K562 (cell line): ENCODE measurements at regions not wholly inside any gene's neighbourhood (a gene's known extent, or its start where the extent isn't known, plus 50 kb on each side); places are given as distances from the start of the nearest gene placed in this dataset.

Experiments used
- ETV1 ChIP-seq: fragments of 450-650 bp; conservative IDR thresholded peaks from 2 replicates; pipeline ENCODE4 v1.6.1; 2016; ENCODE audit warnings: missing genetic modification characterization, control low read depth, low read depth, missing compliant biosample characterization
- KHSRP ChIP-seq: fragments of 450-650 bp; IDR thresholded peaks from 2 replicates; pipeline ENCODE4 v1.6.1; 2017
- MIER1 ChIP-seq: fragments of 450-650 bp; IDR thresholded peaks from 2 replicates; pipeline ENCODE4 v1.6.1; 2016; ENCODE audit warnings: antibody characterized with exemption, mild to moderate bottlenecking, low read depth
- TAF7 ChIP-seq: fragments of 450-650 bp; IDR thresholded peaks from 2 replicates; pipeline ENCODE4 v1.6.1; 2016; ENCODE audit warnings: missing genetic modification characterization, missing compliant biosample characterization
- ZBTB17 ChIP-seq: fragments of 450-650 bp; formaldehyde crosslinking; IDR thresholded peaks from 2 replicates; pipeline ENCODE4 v1.4.0; 2020; ENCODE audit warnings: mild to moderate bottlenecking
- ZNF766 ChIP-seq: fragments of 200-800 bp; sonication (Bioruptor generic); conservative IDR thresholded peaks from 2 replicates; pipeline ENCODE4 v1.6.1; 2016; ENCODE audit warnings: missing genetic modification characterization, missing compliant biosample characterization
- ZNF785 ChIP-seq: fragments of 250-450 bp; sonication (Bioruptor Pico); IDR thresholded peaks from 2 replicates; pipeline ENCODE4 v1.4.0; 2020; ENCODE audit warnings: mild to moderate bottlenecking
- TF ChIP-seq, protein P1 (sequence below): fragments of 450-650 bp; IDR thresholded peaks from 2 replicates; pipeline ENCODE4 v1.6.1; 2016
- TF ChIP-seq, protein P2 (sequence below): fragments of 450-650 bp; IDR thresholded peaks from 2 replicates; pipeline ENCODE4 v1.6.1; 2016; ENCODE audit warnings: borderline replicate concordance
- TF ChIP-seq, protein P3 (sequence below): fragments of 250-450 bp; sonication (Bioruptor Pico); IDR thresholded peaks from 2 replicates; pipeline ENCODE4 v1.5.0; 2021; ENCODE audit warnings: mild to moderate bottlenecking, moderate library complexity
- TF ChIP-seq, protein P4 (sequence below): fragments of 450-650 bp; IDR thresholded peaks from 2 replicates; pipeline ENCODE4 v1.6.1; 2016; ENCODE audit warnings: mild to moderate bottlenecking, moderate library complexity

DNA sequence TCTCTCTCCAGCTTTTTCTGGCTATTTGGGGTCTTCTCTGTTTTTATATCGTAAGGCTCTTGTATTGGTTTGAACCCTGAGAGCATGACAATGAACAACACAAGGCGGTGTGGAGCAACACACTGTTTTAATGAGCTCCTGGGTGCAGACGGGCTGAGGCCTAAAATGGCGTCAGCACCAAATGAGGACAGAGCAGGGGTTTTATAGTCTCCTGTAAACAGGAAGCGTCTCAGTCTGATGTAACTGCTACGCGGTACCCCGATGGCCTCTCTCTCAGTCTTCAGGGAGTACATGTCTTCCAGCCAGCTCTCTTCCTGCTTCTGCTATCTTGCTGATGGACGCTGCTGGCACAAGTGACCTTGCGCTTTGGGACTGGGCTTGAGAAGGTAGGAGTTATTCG is 95.9 kb upstream of the CCDC71L start (continued):
- TF ChIP-seq ZBTB17 (CRISPR knock-in tag) (peak; percentile 69; the same call in 1 of the 2 replicates), KHSRP (no peak), MIER1 (no peak), TAF7 (peak; percentile 67; the same call in 1 of the 2 replicates), ETV1 (tag) (peak; percentile 79), ZNF766 (CRISPR knock-in tag) (peak; percentile 84), ZNF785 (no peak)
- TF ChIP-seq, protein P1, sequence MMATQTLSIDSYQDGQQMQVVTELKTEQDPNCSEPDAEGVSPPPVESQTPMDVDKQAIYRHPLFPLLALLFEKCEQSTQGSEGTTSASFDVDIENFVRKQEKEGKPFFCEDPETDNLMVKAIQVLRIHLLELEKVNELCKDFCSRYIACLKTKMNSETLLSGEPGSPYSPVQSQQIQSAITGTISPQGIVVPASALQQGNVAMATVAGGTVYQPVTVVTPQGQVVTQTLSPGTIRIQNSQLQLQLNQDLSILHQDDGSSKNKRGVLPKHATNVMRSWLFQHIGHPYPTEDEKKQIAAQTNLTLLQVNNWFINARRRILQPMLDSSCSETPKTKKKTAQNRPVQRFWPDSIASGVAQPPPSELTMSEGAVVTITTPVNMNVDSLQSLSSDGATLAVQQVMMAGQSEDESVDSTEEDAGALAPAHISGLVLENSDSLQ = no peak
- TF ChIP-seq, protein P2, sequence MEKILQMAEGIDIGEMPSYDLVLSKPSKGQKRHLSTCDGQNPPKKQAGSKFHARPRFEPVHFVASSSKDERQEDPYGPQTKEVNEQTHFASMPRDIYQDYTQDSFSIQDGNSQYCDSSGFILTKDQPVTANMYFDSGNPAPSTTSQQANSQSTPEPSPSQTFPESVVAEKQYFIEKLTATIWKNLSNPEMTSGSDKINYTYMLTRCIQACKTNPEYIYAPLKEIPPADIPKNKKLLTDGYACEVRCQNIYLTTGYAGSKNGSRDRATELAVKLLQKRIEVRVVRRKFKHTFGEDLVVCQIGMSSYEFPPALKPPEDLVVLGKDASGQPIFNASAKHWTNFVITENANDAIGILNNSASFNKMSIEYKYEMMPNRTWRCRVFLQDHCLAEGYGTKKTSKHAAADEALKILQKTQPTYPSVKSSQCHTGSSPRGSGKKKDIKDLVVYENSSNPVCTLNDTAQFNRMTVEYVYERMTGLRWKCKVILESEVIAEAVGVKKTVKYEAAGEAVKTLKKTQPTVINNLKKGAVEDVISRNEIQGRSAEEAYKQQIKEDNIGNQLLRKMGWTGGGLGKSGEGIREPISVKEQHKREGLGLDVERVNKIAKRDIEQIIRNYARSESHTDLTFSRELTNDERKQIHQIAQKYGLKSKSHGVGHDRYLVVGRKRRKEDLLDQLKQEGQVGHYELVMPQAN = no peak
- TF ChIP-seq, protein P3, sequence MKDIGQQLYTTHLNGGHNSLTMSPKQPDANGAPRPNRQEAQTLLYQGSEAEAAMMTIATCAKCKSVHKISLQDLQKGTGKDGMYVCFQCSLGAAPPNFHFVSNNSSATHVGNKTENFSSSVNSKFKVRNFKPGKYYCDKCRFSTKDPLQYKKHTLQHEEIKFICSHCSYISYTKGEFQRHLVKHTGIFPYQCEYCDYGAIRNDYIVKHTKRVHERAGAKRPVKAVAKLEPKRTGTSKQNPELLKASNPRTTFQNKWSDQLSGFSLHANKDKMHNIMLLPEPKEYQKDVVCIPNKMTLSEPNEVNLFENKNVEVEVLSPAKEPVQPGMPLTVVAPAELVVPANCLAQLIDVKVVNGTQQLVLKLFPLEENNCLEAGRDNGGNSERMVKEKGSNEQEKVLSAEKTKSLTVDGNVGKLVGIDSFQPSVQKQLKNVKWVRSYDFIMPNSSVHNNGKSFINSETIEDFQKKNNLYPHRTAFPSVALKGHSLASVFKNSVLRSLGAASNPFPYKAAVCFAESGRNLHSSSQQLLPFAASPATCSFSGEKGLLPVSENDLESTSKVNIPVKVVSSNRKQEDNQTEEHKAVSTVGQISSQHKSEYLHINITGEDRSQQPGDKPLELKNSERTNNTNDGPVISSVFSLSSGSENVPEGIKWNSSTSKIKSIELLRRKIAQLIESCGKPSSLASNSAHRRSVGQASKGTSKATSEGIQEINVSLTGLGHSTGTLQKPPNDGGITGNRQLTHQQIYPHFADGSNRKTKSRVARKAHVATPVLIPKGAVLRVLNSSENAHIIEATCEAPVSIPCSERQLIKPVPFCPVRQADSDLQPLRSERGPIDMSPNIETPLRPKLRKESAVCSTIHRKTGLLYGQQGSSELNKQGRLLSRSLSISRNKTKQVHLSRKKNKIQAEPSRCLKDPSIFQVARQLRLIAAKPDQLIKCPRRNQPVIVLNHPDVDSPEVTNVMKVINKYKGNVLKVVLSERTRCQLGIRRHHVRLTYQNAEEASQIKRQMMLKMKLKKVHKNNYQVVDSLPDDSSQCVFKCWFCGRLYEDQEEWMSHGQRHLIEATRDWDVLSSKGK (CRISPR knock-in tag) = no peak
- TF ChIP-seq, protein P4, sequence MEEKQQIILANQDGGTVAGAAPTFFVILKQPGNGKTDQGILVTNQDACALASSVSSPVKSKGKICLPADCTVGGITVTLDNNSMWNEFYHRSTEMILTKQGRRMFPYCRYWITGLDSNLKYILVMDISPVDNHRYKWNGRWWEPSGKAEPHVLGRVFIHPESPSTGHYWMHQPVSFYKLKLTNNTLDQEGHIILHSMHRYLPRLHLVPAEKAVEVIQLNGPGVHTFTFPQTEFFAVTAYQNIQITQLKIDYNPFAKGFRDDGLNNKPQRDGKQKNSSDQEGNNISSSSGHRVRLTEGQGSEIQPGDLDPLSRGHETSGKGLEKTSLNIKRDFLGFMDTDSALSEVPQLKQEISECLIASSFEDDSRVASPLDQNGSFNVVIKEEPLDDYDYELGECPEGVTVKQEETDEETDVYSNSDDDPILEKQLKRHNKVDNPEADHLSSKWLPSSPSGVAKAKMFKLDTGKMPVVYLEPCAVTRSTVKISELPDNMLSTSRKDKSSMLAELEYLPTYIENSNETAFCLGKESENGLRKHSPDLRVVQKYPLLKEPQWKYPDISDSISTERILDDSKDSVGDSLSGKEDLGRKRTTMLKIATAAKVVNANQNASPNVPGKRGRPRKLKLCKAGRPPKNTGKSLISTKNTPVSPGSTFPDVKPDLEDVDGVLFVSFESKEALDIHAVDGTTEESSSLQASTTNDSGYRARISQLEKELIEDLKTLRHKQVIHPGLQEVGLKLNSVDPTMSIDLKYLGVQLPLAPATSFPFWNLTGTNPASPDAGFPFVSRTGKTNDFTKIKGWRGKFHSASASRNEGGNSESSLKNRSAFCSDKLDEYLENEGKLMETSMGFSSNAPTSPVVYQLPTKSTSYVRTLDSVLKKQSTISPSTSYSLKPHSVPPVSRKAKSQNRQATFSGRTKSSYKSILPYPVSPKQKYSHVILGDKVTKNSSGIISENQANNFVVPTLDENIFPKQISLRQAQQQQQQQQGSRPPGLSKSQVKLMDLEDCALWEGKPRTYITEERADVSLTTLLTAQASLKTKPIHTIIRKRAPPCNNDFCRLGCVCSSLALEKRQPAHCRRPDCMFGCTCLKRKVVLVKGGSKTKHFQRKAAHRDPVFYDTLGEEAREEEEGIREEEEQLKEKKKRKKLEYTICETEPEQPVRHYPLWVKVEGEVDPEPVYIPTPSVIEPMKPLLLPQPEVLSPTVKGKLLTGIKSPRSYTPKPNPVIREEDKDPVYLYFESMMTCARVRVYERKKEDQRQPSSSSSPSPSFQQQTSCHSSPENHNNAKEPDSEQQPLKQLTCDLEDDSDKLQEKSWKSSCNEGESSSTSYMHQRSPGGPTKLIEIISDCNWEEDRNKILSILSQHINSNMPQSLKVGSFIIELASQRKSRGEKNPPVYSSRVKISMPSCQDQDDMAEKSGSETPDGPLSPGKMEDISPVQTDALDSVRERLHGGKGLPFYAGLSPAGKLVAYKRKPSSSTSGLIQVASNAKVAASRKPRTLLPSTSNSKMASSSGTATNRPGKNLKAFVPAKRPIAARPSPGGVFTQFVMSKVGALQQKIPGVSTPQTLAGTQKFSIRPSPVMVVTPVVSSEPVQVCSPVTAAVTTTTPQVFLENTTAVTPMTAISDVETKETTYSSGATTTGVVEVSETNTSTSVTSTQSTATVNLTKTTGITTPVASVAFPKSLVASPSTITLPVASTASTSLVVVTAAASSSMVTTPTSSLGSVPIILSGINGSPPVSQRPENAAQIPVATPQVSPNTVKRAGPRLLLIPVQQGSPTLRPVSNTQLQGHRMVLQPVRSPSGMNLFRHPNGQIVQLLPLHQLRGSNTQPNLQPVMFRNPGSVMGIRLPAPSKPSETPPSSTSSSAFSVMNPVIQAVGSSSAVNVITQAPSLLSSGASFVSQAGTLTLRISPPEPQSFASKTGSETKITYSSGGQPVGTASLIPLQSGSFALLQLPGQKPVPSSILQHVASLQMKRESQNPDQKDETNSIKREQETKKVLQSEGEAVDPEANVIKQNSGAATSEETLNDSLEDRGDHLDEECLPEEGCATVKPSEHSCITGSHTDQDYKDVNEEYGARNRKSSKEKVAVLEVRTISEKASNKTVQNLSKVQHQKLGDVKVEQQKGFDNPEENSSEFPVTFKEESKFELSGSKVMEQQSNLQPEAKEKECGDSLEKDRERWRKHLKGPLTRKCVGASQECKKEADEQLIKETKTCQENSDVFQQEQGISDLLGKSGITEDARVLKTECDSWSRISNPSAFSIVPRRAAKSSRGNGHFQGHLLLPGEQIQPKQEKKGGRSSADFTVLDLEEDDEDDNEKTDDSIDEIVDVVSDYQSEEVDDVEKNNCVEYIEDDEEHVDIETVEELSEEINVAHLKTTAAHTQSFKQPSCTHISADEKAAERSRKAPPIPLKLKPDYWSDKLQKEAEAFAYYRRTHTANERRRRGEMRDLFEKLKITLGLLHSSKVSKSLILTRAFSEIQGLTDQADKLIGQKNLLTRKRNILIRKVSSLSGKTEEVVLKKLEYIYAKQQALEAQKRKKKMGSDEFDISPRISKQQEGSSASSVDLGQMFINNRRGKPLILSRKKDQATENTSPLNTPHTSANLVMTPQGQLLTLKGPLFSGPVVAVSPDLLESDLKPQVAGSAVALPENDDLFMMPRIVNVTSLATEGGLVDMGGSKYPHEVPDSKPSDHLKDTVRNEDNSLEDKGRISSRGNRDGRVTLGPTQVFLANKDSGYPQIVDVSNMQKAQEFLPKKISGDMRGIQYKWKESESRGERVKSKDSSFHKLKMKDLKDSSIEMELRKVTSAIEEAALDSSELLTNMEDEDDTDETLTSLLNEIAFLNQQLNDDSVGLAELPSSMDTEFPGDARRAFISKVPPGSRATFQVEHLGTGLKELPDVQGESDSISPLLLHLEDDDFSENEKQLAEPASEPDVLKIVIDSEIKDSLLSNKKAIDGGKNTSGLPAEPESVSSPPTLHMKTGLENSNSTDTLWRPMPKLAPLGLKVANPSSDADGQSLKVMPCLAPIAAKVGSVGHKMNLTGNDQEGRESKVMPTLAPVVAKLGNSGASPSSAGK = peak; percentile 44; the same call in 1 of the 2 replicates
